GM12874 (cell line): ENCODE measurements at regions not wholly inside any gene's neighbourhood (a gene's known extent, or its start where the extent isn't known, plus 50 kb on each side); places are given as distances from the start of the nearest gene placed in this dataset.

Experiments used
- TF ChIP-seq, protein P1 (sequence below): IDR thresholded peaks from 2 replicates; pipeline ENCODE4 v1.5.1; 2011; ENCODE audit warnings: low read depth, mild to moderate bottlenecking, control low read depth, low read length, moderate library complexity; ENCODE audit not compliant: insufficient read depth

DNA sequence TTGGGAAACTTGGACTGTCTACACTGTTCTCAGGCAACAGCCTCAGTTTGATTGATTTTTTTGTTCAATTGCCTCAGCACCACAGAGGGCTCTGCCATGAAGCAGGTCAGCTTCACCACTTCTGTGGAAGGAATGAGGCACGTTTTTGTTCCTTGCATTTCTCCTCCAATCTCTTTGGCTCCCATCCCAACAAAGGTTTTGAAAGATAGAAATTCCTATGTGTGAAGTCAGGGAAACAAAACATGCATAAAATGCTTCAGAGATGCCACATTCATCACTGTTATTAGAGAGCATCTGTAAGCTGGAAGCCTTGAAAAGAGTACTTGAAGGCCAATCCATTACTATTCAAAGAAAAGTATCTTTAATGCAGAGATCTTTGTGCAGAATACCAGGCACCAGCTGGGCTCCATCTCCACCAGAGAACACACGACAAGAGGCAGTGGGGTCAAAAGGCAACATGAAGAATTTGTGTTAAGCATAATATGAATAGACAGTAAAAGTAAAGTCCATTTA lies 249.1 kb upstream of the LYZL1 start:
- TF ChIP-seq, protein P1, sequence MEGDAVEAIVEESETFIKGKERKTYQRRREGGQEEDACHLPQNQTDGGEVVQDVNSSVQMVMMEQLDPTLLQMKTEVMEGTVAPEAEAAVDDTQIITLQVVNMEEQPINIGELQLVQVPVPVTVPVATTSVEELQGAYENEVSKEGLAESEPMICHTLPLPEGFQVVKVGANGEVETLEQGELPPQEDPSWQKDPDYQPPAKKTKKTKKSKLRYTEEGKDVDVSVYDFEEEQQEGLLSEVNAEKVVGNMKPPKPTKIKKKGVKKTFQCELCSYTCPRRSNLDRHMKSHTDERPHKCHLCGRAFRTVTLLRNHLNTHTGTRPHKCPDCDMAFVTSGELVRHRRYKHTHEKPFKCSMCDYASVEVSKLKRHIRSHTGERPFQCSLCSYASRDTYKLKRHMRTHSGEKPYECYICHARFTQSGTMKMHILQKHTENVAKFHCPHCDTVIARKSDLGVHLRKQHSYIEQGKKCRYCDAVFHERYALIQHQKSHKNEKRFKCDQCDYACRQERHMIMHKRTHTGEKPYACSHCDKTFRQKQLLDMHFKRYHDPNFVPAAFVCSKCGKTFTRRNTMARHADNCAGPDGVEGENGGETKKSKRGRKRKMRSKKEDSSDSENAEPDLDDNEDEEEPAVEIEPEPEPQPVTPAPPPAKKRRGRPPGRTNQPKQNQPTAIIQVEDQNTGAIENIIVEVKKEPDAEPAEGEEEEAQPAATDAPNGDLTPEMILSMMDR = no peak

DNA sequence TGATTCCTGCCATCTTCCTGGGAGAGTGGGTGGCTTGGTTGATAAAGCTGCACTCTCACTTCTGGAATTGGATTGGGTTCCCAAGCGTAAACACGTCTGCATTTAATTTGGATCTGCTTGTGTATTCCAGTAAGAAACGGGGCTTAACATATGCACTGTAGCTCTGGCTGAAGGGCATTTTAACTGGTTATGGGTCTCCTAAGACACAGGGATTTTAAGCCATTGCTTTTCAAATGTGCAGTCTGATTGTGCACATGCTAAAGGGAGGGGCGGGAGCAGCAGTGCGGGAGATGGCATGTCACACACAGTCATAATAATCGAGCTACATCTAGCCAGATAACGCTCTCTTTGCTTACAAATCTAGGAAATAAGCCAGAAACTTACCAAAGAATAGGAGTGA lies 247.3 kb upstream of the LYZL1 start:
- TF ChIP-seq, protein P1 = no peak

DNA sequence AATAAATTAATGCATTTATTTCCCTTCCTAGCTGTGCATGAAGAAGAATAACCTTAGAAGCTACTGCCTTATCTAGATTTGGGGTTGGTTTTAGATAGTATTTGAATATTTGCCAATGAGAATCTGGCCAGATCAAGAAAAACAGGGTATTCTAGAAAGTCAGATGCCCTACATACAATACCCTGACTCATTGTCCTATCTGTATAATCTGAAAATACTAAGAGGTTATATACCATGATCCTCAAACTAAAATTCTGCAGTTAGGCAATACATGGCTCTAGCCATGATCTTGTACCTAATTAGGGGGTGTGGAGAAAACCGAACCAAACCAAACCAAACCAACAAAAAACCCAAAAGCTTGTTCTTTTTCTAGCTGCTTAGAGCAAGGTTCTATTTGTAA lies 240.4 kb upstream of the LYZL1 start:
- TF ChIP-seq, protein P1 = no peak

DNA sequence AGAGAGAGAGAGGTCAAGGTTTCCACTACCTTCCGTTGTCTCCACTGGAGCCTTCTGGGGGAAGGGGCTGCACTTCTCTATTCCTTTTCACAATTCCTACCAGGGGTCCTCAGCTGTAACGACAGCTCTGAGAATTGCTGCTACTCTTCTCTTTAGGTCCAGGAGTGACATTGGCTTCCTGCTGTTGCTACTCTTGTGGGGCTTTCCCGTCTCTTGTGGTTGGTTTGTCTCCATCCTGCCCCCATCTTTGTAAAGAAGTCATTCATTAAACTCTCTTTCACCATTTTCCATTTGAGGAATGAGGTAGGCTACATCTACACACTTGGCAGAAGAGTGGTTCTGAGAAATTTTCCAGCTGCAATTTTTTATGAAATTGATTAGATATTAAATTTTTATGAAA lies 238.8 kb upstream of the LYZL1 start:
- TF ChIP-seq, protein P1 = no peak

DNA sequence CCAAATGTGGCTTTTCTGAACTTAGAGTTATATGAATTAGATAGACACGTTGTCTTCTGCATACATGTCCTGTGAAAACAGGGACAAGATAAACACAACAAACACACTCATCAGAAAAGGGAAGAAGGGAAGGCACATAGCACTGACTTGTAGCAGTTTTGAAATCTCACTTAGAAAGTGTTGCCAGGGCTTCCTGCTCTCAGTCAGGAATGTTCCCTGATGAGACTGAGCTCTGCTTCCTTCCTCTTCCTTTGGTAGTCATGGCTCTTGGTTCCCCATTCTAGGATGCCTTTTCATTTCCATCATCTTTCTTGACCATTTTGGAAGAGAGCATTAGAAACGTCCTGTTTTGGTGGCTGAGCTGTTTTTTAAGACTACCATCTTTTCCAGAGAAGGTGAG lies 233.8 kb upstream of the LYZL1 start:
- TF ChIP-seq, protein P1 = no peak

DNA sequence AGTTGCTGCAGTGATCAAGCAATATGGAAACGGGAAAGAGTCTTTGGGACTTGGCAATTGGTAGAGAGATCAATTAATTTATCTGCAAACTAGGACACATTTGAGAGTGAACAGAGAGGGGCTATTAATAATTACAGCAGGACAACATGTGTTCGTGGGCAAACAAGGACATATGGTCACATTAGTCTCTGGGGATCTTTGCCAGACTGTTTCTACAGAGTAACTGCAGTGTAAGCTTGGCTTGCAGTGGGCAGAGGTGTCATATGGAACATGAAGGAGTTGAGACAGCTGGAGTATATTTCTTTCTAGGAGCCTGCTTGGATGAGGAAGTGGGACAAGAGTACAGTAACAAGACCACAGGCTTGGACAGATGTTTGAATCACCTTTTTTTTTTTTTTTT lies 232.1 kb upstream of the LYZL1 start:
- TF ChIP-seq, protein P1 = no peak

DNA sequence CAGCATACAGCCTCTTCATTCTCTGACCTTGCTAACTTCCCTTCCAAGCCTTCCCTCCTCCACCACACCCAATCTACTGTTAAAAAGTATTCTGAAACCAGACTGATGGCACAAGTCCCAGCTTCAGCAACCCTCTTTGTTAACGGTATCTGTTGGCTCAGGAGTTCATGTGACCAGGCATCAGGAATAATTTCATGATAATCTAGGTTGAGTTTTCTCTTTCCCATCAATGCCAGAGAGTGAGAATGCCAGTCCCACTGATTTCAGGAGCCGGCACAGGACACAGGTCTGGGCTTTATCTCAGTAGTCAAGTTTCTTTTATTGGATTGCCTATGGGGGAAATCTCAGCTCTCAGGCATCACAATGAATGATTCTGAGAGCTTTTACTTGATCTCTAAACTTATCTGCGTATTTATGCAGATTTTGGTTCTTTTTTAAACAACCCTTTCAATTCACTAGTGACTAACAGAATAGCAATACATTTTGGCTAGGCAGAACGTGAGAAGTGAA lies 231.0 kb upstream of the LYZL1 start:
- TF ChIP-seq, protein P1 = no peak
